NCI-H1436 (cell line): ENCODE measurements at regions not wholly inside any gene's neighbourhood (a gene's known extent, or its start where the extent isn't known, plus 50 kb on each side); places are given as distances from the start of the nearest gene placed in this dataset.

Experiments
- DNase-seq: peaks from one replicate; lab custom pipeline; 2025; lab: John Stamatoyannopoulos, UW

DNA sequence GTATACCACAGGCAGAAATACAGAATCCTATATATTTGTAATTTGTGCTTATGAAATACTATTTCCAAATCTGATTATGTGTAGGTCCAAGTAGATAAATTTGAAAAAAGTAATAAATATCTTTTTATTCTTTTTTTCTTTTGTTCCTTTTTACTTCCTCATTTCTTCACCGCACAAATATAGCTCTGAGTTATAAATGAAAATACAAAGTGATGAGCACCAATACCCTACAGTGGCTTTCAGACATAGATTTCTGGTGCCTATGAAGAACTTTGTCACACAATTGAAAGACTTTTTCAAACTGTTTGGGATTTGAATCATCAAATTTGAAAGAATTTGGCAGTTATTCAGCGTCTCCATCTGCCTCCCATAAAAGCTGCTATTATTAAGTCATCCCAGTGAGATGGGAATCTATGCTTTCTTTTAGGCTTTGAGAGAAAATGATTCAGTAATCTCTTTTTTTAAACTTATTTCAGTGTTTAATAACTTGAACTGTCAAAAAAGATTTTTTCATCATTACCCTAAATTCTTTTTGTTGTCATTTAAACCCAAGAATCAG is 363.6 kb upstream of the GOLIM4 start:
- no peak for DNase-seq

DNA sequence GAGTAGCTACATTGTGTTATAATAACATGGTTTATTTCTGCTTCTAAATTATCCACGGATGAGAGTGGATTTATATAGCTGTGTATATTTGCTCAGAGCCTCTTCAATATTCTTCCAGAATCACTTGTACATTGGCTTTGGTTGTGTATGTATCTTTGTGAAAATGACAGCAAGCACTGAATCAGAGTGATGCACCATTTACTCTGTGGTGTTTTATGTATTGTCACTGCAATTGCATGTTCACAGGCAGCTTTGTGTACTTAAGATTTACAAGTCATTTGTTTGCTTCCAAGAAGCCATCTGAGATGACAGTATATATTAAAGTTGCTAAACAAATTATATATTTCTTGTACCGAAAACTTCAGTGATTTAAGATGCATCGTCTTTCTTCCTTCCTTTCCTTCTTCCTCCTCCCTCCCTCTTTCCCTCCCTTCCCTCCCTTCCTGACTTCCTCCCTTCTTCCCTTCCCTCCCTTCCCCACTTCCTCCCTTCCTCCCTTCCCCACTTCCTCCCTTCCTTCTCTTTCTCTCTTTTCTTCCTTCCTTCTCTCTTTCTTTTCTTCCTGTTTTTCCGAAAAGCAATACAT is 362.3 kb upstream of the GOLIM4 start:
- DNase-seq = no peak

DNA sequence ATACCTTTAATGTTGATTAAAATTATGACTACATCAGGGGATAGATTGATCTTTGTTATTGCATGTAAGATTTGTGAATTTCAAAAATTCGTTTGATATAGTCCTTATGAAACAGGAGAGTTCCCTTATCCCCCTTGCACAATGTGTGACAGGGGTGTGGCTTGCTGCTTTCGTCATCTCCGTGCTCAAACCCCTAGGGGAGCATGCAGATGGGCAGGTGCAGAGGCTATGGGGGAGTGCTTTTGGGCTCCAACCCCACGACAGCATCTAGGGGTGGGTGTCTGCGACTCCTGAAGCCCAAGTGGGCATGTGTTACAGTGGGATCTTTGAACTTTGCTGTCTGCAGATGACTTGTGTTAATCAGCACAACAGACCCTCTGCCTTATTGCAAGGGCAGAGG is 360.1 kb upstream of the GOLIM4 start:
- no peak for DNase-seq

DNA sequence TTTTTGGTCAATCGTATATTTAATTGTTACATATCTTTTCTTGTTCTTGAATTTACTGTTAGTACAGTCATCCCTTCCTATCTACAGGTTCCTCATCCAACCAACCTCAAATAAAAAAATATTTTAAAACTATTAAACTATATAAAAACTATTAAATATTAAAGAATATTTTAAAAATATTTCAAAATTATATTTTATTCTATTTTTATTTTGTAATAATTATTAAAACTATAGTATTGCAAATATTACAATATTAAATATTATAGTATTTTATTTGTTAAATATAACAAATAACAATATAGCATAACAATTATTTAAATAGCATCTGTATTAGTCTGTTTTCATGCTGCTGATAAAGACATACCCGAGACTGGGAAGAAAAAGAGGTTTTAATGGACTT is 357.9 kb upstream of the GOLIM4 start:
- DNase-seq = no peak

DNA sequence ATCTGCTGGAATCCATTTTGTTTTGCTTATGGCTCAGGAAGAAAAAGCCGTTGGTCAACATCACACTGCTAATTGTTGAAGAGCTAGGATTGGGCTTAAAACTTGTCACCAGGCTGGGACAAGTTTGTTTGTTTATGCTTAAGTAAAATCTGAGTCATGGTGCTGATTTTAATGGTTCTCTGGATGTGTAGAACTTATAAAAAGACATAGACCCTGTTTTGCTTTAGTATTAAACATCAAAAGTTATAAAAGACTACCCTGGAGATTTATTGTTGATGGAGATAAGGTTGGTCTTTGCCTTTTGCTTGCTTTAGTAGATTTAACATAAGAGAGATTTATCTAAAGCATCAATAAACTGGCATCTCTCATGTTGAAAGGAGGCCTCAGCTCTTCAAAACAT is 348.2 kb upstream of the GOLIM4 start:
- DNase-seq = no peak

DNA sequence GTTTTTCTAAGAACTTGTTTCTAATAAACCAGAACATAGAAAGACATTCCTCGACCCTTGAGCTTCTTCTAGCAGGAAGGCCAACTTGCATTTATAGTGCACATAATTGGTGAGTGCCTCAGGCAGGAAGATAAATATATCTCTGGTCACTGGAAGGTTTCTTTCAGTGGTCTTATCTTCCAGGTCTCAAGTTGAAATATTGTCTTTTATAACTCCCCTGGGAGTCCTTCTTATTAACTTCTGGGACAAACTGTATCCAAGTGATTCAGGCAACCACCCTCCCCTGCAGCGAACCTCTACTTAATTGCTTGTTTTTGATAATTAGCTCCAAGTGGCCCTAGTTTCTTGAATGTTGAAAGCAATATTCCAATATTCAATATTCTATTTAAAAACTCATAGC is 346.8 kb upstream of the GOLIM4 start:
- no peak for DNase-seq

DNA sequence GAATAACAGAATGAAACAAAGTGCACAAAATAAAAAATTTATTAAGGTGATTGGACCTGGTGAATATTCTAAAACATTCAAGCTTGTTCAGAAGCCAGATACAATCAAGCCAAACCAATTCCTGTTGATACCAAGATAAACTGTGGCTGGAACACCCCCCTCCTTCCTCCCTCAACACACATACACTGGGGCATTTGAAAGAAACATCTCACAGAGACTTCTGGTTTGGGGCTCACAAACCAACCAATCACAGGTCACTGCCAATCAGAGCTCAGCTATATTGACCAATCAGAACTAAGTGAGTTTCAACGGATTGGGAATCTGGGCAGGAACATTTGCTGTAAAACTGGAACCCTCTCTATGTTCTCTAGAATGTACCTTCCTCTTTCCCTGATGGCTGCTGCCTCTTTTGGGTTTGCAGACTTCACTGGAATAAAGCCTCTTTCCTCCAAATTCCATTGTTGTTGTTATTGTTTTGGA is 340.6 kb upstream of the GOLIM4 start:
- DNase-seq = no peak

DNA sequence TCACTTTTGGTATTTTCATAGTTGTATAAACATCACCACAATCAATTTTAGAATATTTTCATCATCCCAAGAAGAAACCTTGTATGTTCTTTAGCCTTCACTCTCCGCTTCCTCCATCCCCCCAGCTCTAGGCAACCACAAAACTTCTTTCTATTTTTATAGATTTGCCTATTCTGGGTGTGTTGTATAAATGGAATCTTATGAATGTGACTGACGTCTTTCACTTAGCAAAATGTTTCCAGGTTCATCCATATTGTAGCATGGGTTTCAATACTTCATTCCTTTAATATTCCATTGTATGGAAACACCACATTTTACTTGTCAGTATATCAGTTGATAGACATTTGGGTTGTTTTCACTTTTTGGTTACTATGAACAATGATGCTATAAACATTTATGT is 335.8 kb upstream of the GOLIM4 start:
- DNase-seq = no peak

DNA sequence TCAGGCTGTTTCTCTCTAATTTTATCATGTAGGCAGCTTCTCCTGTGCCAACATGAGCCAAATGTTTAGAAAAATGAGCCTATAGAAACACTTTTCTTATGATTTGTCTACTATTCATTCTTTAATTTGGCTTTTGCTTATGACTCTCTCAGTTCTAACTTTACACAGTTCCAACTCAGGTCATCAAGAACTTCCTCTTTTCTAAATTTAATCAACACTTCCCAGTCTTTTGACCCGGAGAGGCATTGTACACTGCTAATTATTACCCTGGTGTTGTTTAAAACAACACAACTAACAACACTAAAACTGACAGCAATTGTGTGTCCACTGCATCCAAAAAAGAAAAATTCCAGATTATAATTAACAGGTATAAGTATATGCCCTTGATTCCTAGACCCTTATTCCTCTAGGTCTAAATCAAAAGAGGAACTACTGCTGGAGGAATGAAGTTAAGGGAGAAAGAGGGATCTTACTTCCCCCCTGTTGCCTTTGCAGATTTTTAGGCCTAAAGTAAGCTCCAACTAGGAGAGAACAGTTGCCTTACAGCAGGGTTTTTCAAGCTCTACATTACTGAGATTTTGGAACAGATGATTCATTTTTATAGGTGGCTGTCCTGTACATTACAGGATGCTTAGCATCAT is 332.2 kb upstream of the GOLIM4 start:
- DNase-seq = no peak

DNA sequence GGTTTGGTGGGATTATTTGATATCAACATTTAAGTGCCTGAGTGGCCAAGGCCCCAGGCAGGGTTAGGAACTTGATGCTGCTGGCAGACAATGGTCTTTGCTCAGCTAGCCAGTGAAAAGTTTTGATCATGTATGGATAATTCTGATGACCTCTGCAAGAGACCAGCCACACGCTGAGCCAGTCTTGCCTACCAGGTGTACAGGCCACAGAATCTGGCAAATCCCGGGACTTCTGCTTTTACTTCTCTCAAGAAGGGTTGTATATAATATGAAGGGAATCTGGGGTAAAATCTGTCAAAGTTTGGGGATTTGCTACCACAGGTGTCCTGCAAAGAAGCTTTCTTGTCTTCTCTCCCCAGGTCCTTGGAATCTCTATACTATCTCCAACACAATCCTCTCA is 331.4 kb upstream of the GOLIM4 start:
- DNase-seq = no peak

DNA sequence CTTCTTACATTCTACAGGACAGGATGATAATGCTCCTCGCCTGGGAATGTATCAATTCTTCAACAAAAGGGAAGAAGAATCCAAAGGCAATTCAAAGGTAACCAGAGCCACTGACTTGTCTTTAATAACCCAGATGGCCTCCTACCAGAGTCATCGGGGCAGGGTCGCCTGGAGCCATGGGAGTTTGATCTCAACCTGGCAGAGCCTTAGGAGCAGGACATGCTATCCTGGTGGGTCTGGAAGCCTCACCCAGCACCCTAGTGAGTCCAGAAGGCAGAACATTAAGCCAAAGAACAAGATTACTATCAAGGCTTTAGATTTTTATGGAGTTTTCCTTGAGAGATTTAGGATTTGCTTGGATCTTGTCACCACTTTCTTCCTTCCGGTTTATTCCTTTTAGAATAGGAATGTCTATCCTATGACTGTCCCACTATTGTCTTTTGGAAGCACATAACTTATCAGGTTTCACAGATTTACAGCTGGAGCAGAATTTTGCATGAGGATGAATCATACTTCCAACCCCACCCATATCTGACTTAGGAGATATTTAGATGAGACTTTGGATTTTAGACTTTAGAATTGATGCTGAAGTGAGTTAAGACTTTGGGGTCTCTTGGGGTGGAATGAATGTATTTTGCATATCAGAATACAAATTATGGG is 330.3 kb upstream of the GOLIM4 start:
- DNase-seq = no peak

DNA sequence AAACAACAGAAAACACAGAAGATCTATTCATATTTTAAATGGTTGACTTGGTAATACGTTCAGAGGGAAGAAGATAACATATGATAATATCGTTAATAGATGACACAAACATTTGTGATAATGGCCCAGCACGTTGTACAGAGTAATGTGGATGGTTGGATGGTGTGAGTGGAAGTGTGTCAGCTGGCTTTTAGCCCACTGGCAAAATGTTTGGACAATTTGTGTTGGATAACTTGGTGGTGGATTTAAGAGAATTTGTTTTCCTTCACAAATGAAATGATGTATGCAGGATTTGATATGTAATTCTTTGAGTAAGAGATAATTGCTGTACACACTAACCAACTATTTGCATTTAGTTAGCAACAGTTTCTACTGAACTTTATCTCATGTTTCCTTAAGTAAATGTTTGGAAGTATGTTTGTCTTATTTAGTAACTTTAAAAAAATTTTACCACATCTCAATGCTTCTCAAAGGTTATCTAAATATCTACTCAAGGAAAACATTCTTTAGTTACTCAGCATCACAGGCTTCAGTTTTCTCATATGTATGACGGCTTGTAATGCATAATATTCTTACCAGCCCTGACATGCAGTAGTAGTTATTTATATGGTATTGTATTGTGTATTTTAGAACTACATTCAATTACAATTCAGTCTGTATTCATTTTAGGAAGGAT is 328.5 kb upstream of the GOLIM4 start:
- no peak for DNase-seq

DNA sequence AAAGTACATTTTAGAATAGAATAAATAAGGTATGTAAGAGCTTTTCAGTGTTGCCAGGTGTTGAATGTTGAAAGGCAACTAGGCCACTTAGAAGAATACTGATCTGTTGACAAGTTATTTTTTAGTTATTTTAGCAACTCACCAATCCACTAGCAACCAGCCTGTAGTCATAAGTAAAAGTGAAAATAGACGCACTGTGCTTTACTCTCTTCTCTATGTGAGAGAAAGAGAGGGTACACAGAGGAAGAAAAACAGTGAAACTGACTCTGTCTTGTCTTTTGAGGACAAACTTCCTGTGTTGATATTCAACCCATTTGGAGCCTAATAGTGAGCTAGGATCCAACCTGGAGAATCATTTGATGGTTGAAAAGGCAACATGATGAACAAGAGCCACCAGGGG is 327.1 kb upstream of the GOLIM4 start:
- no peak for DNase-seq

DNA sequence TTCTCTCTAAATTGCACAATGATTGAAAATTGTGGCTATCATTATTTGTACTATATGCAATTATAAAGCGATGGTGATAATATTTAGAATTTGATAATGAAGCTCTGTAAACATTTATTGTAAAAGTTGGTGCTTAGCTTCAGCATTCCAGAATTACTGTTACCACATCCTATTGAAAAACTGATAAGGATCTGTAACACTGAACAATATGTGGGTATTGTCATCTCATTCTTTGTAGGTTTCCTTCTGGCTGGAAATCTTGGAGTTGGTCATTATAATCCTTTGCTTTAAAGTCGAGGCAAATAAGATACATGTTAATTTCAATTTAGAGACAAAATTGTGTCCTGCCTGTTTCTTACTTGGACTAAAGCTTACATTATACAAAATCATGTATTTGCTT is 323.4 kb upstream of the GOLIM4 start:
- no peak for DNase-seq

DNA sequence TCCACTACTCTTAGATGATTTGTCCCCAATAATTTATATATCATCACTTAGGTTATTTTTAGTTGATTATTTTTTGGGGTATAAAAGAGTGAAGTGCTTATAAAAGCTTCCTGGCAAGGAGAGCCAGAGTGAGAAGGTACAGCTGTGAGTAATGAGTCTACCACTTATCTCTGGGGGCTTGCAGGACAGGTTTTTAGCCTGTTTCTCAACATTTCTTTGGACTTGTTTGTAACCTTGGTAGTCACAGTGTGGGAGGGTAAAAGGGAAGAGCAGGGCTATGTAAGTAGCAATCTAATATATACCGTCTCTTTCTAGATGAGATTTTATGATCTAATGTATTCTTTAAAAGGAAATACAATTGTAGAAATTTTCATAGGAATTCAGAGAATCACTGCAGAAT is 321.3 kb upstream of the GOLIM4 start:
- no peak for DNase-seq

DNA sequence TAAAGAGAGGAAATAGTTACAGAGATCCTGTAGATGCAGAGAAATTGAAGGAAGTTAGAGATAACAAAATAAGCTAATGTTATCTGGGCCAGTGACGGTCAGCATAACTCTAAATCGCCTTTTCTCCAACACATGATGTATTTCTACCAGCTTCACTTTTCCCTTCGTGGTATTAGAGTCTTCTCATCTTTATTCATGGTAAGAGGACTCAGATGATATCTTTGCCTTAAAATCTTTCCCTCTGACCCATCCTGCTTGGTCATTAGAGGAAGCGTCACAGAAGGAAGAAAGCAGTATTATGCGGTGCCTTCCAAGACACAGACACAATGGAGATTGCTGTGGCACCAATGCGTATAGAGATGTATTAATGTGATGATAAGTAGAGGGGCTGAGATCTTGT is 320.7 kb upstream of the GOLIM4 start:
- no peak for DNase-seq

DNA sequence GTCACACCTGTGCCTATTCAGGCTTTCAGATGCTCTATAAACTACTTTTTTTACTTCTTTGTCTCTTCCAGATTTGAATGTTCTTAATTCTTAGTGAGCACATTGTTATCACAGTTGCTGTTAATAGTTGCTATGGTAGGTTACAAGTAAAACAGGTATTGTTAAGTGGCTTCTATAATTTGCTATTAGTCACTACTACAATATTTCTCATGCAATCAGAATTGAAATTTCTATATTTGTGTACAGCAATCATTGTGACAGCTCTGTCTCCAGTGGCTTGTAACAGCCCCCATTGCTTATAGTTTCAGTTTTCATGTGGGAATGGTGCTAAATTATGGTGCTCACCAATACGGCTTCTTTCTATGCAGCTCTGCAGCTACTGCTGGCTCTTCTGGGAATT is 318.4 kb upstream of the GOLIM4 start:
- no peak for DNase-seq

DNA sequence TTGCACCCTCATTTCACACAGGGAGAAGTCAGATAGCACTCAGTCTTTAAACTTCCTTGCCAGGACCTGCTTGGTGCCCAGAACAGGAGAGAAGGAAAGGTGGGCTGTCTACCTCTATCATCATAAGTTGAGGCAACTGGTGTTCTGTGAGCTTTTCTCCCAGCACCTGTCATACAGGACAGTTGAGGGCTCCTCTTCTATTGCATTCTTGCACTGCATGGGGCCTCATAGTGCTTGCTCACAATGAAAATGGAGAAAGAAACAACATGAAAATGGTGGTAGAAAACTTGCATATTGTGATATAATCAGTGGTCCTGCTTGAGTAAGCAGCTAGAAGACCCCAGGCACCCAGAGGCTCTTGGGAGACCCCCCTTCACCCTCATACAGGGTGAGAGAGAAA is 311.7 kb upstream of the GOLIM4 start:
- no peak for DNase-seq

DNA sequence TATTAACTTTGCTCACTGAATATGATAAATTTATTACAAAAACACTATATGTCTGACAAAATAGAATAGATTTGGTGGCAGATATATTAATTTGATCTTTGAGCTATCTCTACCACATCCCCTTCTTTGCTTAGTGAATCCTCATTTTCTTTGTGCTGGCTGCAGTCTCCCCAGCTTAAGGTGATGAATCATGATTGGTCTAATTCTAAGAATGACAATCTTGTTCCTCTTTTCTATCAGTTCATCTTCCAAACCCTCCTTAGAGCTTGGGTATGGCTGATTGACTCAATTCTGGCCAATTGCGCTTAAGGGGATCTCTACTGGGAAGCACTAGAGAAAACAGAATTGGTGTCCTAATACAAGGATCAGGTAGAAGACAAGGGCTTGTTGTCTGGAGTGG is 309.6 kb upstream of the GOLIM4 start:
- DNase-seq = no peak

DNA sequence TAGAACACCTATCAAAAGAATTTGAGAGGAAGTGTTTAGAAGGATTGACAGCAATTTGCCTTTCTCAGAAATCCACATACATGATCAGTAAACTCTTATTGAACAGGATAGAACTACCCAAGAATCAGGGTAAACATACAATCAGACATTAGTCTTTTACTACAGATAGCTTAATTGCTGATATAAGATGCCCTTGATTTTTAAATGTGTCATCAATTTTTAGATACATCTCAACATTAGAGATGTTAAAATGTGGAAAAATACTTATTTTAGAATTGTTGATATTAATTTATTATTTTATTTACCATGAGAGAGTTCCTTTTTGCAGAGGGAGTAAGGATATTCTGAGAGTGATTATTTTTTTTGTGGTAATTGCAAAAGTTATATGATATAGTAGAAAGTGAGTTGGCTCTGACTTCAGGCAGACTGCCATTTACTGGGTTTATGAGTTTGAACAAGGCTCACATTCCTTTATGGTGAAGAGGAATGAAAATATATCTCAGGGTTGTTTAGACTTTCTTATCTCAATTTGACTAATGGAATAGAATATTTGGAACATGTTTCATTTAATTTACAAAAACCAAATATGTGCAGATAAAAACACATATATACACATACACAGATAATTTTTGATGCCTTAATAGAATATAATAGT is 302.8 kb upstream of the GOLIM4 start:
- DNase-seq = no peak

DNA sequence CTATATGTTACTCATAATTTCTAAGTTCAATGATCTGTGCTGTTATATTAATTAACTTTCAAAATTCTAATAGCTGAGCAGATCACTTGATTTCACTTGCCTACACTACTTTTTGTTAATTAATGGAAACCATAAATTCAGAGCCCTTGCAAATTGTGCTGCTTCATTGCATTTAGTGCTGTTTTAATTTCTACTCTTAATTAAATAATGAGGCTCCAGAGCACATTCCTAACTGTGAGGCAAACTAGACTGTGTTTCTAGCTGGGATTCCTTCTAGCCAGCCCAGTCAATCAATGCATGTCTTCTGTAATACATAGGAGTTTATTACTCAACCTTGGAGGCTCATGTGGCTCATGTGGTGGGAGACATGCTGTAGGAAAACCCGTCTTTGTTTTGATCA is 301.1 kb upstream of the GOLIM4 start:
- no peak for DNase-seq

DNA sequence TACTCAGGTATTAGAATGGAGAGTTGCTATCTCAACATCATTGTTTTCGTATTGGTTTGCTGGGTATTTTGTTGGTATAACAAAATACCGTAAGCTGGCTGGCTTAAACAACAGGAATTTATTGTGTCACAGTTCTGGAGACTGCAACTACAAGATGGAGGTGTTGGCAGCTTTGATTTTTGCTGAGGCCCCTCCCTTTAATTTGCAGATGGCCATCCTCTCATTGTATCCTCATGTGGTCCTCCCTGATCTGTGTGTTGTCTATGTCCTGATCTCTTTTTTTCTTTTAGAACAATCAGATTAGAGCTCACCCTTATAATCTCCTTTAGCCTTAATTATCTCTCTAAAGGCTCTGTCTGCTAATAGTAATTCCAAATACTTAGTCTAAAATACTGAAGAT is 299.8 kb upstream of the GOLIM4 start:
- no peak for DNase-seq
